ENCODE measurements at regions not wholly inside any gene's neighbourhood (a gene's known extent, or its start where the extent isn't known, plus 50 kb on each side); places are given as distances from the start of the nearest gene placed in this dataset.

GRCh38 chr12:19712041-19712440 lies 272.7 kb downstream of the AEBP2 start:
- TF ChIP-seq CTCF (conservative IDR thresholded peaks at IDR 0.05; ENCODE audit: low read length) (no peak), EZH2phosphoT487 (IDR thresholded peaks at IDR 0.05; ENCODE audit: borderline replicate concordance, low read depth, low read length) (no peak)
